Upper lobe of left lung (tissue), 4 donors: ENCODE measurements at regions not wholly inside any gene's neighbourhood (a gene's known extent, or its start where the extent isn't known, plus 50 kb on each side); places are given as distances from the start of the nearest gene placed in this dataset.

ENCODE experiments used
- EP300 ChIP-seq, 4 donors: sonication (generic); formaldehyde crosslinking; IDR thresholded peaks; one replicate each; pipeline ENCODE4 v1.5.1; 2017; ENCODE audit warnings: antibody characterized with exemption in 4 of 4, control low read depth in 2 of 4
- POLR2A ChIP-seq, 4 donors: fragments of 450-650 bp; IDR thresholded peaks; one replicate each; pipeline ENCODE4 v1.5.1; 2016 to 2017; ENCODE audit warnings: antibody characterized with exemption in 4 of 4, mild to moderate bottlenecking in 2 of 4
- POLR2AphosphoS5 ChIP-seq, 2 donors: sonication (generic); formaldehyde crosslinking; IDR thresholded peaks; one replicate each; pipeline ENCODE4 v1.5.1; 2017; ENCODE audit warnings: antibody characterized with exemption in 2 of 2
- TF ChIP-seq, protein P1 (sequence below), 6 experiments: fragments of 450-650 bp in 4 of 6; fragments of 200-600 bp in 2 of 6; sonication (generic) in 2 of 6; IDR thresholded peaks; one replicate each; pipeline ENCODE4 v1.5.1; 2016 to 2019; ENCODE audit warnings: antibody characterized with exemption in 6 of 6

GRCh38 chr18:61748004-61748403, 144.8 kb downstream of the RNF152 start:
- no peak for TF ChIP-seq POLR2A (IDR thresholded peaks at IDR 0.05)
- TF ChIP-seq, protein P1, sequence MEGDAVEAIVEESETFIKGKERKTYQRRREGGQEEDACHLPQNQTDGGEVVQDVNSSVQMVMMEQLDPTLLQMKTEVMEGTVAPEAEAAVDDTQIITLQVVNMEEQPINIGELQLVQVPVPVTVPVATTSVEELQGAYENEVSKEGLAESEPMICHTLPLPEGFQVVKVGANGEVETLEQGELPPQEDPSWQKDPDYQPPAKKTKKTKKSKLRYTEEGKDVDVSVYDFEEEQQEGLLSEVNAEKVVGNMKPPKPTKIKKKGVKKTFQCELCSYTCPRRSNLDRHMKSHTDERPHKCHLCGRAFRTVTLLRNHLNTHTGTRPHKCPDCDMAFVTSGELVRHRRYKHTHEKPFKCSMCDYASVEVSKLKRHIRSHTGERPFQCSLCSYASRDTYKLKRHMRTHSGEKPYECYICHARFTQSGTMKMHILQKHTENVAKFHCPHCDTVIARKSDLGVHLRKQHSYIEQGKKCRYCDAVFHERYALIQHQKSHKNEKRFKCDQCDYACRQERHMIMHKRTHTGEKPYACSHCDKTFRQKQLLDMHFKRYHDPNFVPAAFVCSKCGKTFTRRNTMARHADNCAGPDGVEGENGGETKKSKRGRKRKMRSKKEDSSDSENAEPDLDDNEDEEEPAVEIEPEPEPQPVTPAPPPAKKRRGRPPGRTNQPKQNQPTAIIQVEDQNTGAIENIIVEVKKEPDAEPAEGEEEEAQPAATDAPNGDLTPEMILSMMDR (IDR thresholded peaks at IDR 0.05), result no peak
- peak in 1 of 4 donors; percentile 81 for TF ChIP-seq EP300 (IDR thresholded peaks at IDR 0.05)
- TF ChIP-seq POLR2AphosphoS5 (IDR thresholded peaks at IDR 0.05), result peak in 1 of 2 donors; percentile 86
